GM12873 (cell line): ENCODE measurements at regions not wholly inside any gene's neighbourhood (a gene's known extent, or its start where the extent isn't known, plus 50 kb on each side); places are given as distances from the start of the nearest gene placed in this dataset.

Experiments used
- TF ChIP-seq, protein P1 (sequence below): IDR thresholded peaks from 2 replicates; pipeline ENCODE4 v1.5.1; 2012; ENCODE audit warnings: low read depth, mild to moderate bottlenecking, moderate library complexity, low read length, control low read depth; ENCODE audit not compliant: insufficient read depth; ENCODE audit errors: missing control alignments

DNA sequence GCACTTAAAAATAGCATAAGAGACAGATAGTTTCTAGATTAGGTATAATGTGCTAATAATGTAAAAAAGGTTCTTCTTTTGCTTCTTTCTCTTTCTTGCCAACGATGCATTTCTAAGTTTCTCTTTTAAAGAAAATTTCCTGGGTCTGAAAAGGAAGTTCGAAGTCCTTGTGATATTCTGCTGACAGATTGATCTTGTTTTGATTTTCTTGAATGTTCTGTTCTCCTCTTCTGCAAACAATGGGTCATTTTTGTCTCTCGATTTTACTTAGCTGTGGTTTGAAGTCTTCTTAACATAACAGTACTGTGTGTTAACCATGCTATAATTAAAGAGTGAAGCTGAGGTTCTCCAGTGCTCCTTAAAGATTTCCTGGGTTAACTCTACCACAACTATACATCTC lies 61.1 kb upstream of the ACYP2 start:
- TF ChIP-seq, protein P1, sequence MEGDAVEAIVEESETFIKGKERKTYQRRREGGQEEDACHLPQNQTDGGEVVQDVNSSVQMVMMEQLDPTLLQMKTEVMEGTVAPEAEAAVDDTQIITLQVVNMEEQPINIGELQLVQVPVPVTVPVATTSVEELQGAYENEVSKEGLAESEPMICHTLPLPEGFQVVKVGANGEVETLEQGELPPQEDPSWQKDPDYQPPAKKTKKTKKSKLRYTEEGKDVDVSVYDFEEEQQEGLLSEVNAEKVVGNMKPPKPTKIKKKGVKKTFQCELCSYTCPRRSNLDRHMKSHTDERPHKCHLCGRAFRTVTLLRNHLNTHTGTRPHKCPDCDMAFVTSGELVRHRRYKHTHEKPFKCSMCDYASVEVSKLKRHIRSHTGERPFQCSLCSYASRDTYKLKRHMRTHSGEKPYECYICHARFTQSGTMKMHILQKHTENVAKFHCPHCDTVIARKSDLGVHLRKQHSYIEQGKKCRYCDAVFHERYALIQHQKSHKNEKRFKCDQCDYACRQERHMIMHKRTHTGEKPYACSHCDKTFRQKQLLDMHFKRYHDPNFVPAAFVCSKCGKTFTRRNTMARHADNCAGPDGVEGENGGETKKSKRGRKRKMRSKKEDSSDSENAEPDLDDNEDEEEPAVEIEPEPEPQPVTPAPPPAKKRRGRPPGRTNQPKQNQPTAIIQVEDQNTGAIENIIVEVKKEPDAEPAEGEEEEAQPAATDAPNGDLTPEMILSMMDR = no peak

DNA sequence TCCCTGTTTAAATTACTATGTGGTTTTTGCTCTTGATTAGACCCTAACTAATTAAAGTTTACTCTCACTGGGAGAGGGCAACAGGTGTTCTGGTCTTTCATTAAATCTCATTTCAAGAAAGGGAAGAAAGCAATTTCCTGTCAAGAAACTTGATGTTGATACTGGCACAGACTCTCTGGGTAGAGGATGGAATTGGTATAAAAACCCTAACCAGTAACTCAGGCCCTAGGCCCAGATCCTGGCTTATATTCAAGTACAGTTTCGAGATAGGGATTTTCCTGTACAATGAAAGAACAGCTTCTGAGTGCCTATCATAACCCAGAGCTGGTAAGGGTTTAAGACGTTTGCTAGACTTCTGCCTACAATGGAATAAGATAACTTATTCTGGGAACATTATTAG lies 61.6 kb upstream of the ACYP2 start:
- TF ChIP-seq, protein P1 = no peak

DNA sequence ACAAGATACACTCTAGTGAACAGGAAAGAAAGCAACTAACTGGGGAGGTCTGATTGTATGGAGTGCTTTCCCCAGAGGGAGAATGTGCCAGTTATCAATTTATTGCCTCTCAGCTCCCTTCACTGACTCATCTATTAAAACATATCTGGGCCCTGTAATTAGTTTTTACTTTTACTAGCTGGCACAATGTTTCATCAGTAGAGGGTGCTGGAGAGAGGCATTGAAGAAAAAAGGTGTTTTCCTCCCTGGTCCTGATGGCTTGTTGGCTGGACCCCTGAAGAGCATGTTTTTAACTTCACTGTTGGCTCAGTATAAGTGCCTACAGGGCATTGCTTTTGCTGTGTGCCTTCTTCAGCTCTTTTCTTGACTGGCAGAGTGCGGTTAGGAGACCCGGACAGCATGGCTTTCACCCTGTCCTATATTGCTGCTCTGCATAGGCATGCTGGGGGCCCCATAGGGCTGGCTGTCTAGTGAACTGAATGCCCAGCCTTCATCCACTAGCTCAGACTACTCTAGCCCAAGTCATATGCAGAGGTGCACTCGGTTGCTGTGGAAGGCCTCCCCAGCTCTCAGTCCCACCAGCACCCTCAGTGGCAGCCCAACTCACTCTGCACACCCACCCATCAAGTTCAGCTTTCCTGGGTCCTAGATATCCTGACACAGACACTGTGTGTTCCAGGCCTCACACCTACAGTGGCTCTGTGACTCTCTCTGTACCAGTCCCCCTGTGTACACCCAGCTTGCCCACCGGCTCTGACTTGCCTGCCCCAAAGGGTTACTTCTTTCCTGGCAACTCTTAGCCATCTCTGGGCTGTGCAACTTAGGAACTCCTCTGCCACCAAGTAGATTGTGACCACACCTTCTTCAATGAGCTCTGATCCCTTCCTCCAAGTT lies 62.3 kb upstream of the ACYP2 start:
- TF ChIP-seq, protein P1 = peak; percentile 60

DNA sequence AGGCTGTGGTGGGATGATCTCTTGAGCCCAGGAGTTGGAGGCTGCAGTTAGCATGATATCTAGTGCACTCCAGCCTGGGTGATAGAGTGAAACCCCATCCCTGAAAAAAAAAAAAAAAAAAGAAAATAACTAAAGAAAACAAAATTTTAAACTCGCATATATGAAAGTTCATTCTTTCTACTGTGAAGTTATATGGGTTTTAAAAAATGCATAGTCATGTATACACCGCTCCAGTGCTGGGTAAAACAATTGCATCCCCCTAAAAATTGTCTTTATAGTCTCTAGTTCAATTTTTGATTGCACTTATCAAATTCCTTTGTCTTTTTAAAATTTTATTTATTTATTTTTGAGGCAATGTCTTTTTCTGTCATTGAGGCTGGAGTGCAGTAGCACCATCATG lies 65.0 kb upstream of the ACYP2 start:
- TF ChIP-seq, protein P1 = no peak

DNA sequence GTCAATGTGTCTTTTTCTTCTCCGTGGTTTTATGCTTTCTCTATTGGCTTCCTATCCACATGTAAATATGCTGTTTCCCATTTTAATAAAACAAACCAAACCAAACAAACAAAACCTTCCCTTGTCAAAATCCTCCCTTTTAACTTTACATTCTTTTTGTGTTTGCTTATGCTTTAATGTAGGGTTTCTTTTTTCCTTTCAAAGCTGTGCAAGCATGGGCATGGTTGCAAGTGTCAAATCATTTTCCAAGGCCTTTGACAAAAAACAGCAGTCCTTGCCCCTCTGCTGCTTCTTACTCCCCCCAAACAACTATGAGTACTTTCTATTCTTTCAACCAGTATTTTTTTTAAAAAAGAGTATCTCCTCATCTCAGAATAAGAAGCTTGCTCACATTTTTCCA lies 66.0 kb upstream of the ACYP2 start:
- TF ChIP-seq, protein P1 = no peak

DNA sequence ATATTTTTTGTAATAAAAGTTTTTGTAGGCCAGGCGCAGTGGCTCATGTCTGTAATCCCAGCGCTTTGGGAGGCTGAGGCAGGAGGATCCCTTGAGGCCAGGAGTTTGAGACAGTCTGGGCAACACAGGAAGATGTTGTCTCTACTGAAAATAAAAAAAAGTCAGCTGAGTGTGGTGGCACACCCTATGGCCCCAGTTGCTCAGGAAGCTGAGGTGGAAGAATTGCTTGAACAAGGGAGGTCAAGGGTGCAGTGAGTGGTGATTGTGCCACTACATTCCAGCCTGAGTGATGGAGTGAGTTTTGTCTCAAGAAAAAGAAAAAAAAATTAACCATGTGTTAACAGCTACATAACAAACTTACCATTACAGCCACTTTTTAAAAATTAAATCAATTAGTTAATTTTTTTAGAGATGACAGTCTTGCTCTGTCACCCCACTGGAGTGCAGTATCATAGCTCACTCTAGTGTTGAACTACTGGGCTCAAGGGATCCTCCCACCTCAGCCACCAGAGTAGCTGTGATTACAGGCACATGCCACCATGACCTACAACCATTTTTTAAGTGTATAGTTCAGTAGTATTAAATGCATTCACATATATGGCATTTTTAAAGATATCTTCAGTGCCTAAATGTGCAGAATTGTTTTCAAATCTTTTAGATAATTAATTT lies 67.2 kb upstream of the ACYP2 start:
- TF ChIP-seq, protein P1 = no peak

DNA sequence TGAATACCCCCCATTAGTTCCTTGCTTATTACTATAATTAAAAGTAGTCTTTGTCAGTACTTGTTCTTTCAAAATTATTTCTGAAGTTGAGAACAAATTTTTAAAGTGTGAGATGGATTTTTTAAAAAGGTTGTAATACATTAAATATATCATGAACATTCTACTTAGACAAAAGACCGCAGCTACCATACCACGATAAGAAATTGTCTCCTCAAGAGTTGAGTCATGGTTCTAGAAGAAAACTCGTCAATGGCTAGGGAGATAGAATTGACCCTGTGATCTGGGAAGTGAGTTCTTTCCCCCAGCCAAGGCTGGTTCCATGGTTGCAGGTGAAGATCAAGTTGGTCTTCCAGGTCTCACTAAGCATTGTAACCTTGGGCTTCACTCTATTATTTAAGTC lies 67.8 kb upstream of the ACYP2 start:
- TF ChIP-seq, protein P1 = no peak
